VCaP (cell line): ENCODE measurements at regions not wholly inside any gene's neighbourhood (a gene's known extent, or its start where the extent isn't known, plus 50 kb on each side); places are given as distances from the start of the nearest gene placed in this dataset.

Source experiments
- H3K27ac ChIP-seq: fragments of 450-650 bp; 2 replicates; pipeline ENCODE4 v1.5.1; 2017
- CTCF ChIP-seq: fragments of 450-650 bp; conservative IDR thresholded peaks from 2 replicates; pipeline ENCODE4 v1.5.1; 2017; ENCODE audit warnings: mild to moderate bottlenecking, moderate library complexity

DNA sequence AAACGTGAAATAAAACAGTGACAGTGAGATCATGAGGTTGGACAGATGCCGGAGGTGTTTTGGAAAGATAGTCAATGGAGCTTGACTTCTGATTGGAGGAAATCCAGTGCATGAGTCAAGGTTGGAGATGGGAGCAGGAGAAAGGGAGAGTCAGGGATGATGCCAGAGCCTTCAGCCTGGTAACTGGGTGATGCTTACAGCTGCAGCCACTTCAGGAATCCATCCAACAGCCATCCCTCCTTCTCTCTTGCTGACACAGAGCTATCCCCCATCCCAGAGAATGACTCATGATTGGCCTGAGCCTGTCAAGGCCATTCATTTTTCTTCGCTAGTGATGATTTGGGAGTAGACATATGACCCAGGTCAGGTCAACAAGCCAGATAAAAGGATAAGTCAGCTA is 112.8 kb downstream of the SAMD5 start:
- TF ChIP-seq CTCF = no peak

DNA sequence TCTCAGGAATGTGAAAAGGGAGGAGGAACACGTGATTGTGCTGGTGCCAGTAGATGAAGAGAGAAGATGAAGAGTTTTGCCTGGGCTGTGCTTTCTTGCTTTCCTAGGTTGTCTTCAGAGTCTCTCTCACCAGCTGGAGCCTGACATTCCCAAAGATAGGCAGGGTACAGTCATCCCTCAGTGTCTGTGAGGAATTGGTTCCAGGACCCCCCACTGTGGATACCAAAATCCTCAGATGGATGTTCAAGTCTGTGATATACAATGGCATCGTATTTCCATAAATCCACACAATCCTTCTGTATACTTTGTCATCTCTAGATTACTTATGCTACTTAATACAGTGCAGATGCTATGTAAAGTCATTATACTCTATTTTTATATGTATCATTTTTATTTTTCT is 113.5 kb downstream of the SAMD5 start:
- TF ChIP-seq CTCF = no peak
- H3K27ac ChIP-seq = no peak overlapping the region

More for the DNA sequence above, 112.8 kb downstream of the SAMD5 start:
- no peak overlapping the region for H3K27ac ChIP-seq

DNA sequence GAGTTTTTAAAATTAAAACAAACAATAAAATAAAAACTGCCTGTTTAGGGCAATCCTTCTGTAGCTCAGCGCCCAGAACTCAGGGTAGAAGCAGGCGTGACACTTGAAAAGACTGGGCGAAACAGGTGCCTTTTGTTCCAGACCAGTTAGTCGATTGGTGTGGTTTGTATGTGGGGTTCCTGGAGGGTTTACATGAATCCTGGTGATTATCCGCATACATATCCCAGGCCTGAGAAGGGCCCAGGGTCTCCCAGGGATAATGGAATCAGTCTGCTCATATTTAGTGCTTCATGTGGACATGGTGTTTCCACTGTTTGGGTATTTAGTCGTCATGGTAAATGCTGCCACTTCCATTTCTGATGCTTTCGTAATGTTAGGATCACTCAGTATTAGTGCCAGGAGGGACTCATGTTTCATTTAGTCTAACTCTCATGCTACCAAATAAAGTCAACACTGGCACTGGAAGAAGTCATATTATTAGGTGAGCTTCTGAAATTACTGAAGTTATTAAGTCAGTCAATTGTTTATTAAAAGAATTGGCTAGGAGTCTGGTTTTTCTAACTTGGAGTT is 116.5 kb downstream of the SAMD5 start:
- no peak for TF ChIP-seq CTCF
- H3K27ac ChIP-seq = no peak overlapping the region

DNA sequence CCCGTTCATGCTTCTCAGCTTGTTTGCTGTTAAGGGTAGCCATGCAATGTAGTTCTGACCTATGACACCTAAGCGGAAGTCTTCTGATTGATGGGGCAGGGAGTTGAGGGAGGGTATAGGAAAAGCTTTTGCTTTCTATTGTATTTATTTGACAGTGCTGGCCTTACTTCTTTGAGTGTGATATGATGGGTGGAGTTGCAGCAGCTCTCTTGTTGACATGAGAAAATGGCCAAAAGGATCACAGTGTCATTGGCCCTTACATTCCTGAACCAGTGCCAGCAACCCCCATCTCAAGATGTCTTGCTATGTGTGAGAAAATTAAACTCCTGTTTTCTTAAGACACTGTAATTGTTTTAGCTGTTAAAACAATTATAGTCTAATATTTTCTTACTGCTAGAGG is 117.5 kb downstream of the SAMD5 start:
- no peak overlapping the region for H3K27ac ChIP-seq
- TF ChIP-seq CTCF = no peak

DNA sequence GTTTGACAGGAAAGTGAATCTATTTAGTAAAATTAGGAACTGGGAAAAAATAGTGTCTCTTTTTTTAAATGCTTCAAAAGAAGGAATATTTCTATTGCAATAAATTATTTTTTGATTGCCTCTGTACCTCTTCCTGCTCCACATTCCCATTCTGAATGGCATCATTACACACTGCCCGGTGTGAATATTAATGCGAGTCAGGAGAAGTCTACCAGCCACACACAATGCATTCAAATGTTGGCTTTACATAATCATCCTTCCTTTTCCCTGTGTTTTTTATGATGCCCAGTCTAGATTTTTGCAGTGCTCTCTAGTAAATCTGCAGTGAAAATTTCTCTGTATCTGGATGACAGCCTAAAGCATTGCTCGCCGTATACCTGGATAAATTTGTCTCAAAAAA is 118.9 kb downstream of the SAMD5 start:
- no peak for TF ChIP-seq CTCF

DNA sequence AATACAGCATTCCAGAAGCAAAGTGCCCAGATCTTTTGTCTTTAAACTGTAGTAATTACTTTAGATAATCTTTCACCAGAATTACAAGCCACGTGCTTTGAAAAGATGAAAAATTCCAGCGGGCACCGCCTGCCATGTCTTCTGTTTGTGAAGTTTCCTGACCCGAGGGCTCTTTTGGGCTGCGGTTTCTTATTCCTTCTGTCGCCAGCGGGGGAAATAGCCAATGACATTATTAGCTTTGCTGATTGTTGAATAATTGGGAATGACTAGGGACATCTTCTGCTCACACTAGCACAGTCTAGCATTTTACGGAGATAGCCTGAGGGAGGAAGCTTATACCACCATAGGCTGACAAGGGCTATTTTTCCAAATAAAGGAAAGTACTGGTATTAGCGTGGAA is 124.7 kb downstream of the SAMD5 start:
- no peak overlapping the region for H3K27ac ChIP-seq
- TF ChIP-seq CTCF = no peak

More for the DNA sequence above, 118.9 kb downstream of the SAMD5 start:
- no peak overlapping the region for H3K27ac ChIP-seq

GRCh38 chr6:147637620-147638195 is 129.2 kb downstream of the SAMD5 start:
- H3K27ac ChIP-seq = no peak overlapping the region
- TF ChIP-seq CTCF = no peak
